Activated CD8-positive, alpha-beta T cell treated with anti-CD3 and anti-CD28 coated beads for 36 hours (primary cell): ENCODE measurements at regions not wholly inside any gene's neighbourhood (a gene's known extent, or its start where the extent isn't known, plus 50 kb on each side); places are given as distances from the start of the nearest gene placed in this dataset.

Source experiments
- ATAC-seq: fragments of 200-7000 bp; cut with Tn5 transposase; one replicate; pipeline ENCODE4 v1.10.0; 2021; ENCODE audit warnings: mild to moderate bottlenecking, moderate library complexity
- CTCF ChIA-PET: fragments of 350-600 bp; sonication (Branson Sonifier 250); formaldehyde crosslinking; loops from one replicate; lab custom pipeline; 2021; ENCODE audit warnings: antibody characterized with exemption; lab: Charles Lee
- POLR2A ChIA-PET: fragments of 350-600 bp; sonication (Branson Sonifier 250); formaldehyde crosslinking; loops from one replicate; lab custom pipeline; 2021; ENCODE audit warnings: antibody characterized with exemption; lab: Charles Lee
- DNase-seq: peaks from one replicate; pipeline ENCODE4 v3.0.0-alpha.2; 2020
- H3K27ac Mint-ChIP-seq: one replicate; pipeline ENCODE4 v1.8.0; 2021; ENCODE audit warnings: mild to moderate bottlenecking, mixed read lengths
- H3K27me3 Mint-ChIP-seq: one replicate; pipeline ENCODE4 v1.8.0; 2021; ENCODE audit warnings: mixed read lengths
- H3K36me3 Mint-ChIP-seq: one replicate; pipeline ENCODE4 v1.8.0; 2021; ENCODE audit warnings: low read depth, mixed read lengths
- H3K4me1 Mint-ChIP-seq: one replicate; pipeline ENCODE4 v1.8.0; 2021; ENCODE audit warnings: low read depth, mixed read lengths
- H3K4me3 Mint-ChIP-seq: one replicate; pipeline ENCODE4 v1.8.0; 2021; ENCODE audit warnings: mild to moderate bottlenecking, moderate library complexity, mixed read lengths
- H3K9me3 Mint-ChIP-seq: one replicate; pipeline ENCODE4 v1.8.0; 2021; ENCODE audit warnings: mixed read lengths
- CTCF ChIP-seq: fragments of 200-600 bp; IDR thresholded peaks from one replicate; pipeline ENCODE4 v1.8.0; 2022; ENCODE audit warnings: antibody characterized with exemption, mild to moderate bottlenecking
- intact Hi-C: fragments of 100-400 bp; cut with micrococcal nuclease; formaldehyde crosslinking; loops from one replicate; pipeline ENCODE4 v1.10.0; 2022

GRCh38 chr13:81138353-81138980 is 797.5 kb upstream of the SPRY2 start:
- TF ChIP-seq CTCF = no peak
- ChIA-PET CTCF (no interaction called here), POLR2A (no interaction called here)
- H3K4me3 Mint-ChIP-seq = no peak overlapping the region
- DNase-seq = no peak
- H3K9me3 Mint-ChIP-seq = peaks cover 2% of the 10 kb centered on the region
- no peaks in the 10 kb centered on the region for H3K27me3 Mint-ChIP-seq
- no peaks in the 10 kb centered on the region for H3K4me1 Mint-ChIP-seq
- H3K36me3 Mint-ChIP-seq = no peaks in the 10 kb centered on the region
- no peak for ATAC-seq
- no peak overlapping the region for H3K27ac Mint-ChIP-seq
- intact Hi-C loops = no loop called here

- DNase-seq = no peak
- H3K4me1 Mint-ChIP-seq = no peaks in the 10 kb centered on the region
- no peak overlapping the region for H3K4me3 Mint-ChIP-seq
- TF ChIP-seq CTCF = no peak
- no peaks in the 10 kb centered on the region for H3K27me3 Mint-ChIP-seq
- H3K27ac Mint-ChIP-seq = no peak overlapping the region
- intact Hi-C loops = no loop called here
- peaks cover 2% of the 10 kb centered on the region for H3K9me3 Mint-ChIP-seq
- ChIA-PET CTCF (no interaction called here), POLR2A (no interaction called here)
- no peak for ATAC-seq
- no peaks in the 10 kb centered on the region for H3K36me3 Mint-ChIP-seq
These were observed 792.1 kb upstream of the SPRY2 start for GRCh38 chr13:81133066-81133465.

GRCh38 chr13:81117416-81117815 is 776.5 kb upstream of the SPRY2 start:
- CTCF ChIA-PET = no interaction called here
- no peaks in the 10 kb centered on the region for H3K27me3 Mint-ChIP-seq
- POLR2A ChIA-PET = no interaction called here
- TF ChIP-seq CTCF = no peak
- no peak overlapping the region for H3K27ac Mint-ChIP-seq
- ATAC-seq (no peak), DNase-seq (no peak)
- peaks cover 2% of the 10 kb centered on the region for H3K9me3 Mint-ChIP-seq
- no peaks in the 10 kb centered on the region for H3K36me3 Mint-ChIP-seq
- no peak overlapping the region for H3K4me3 Mint-ChIP-seq
- no peaks in the 10 kb centered on the region for H3K4me1 Mint-ChIP-seq
- intact Hi-C loops = no loop called here

GRCh38 chr13:81116461-81117282 is 775.7 kb upstream of the SPRY2 start:
- H3K4me1 Mint-ChIP-seq = no peaks in the 10 kb centered on the region
- no peak for DNase-seq
- no peak for ATAC-seq
- CTCF ChIA-PET = no interaction called here
- intact Hi-C loops = no loop called here
- no peak for TF ChIP-seq CTCF
- no peak overlapping the region for H3K4me3 Mint-ChIP-seq
- H3K27me3 Mint-ChIP-seq = no peaks in the 10 kb centered on the region
- no peaks in the 10 kb centered on the region for H3K36me3 Mint-ChIP-seq
- POLR2A ChIA-PET = no interaction called here
- H3K9me3 Mint-ChIP-seq = peaks cover 2% of the 10 kb centered on the region
- no peak overlapping the region for H3K27ac Mint-ChIP-seq

DNA sequence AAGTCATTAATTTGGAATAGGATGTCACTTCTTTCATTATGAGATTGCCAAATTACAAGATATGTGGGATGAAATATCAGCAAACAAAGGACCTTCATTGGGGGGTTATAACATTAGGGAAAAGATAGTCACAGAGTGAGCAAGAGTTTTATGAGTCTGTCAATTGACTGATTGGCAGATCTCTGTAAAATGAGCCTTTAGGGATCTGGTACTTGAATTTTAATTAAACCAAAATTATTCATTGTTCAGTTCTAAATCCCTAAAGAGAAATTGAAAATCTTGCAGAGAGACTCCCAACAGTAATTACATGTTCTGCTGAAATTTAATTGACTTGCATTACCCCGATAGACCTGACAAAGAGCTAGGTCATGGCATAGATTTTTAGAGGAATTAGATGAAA is 768.1 kb upstream of the SPRY2 start:
- H3K4me3 Mint-ChIP-seq = no peak overlapping the region
- ChIA-PET POLR2A (no interaction called here), CTCF (no interaction called here)
- no peak for ATAC-seq
- H3K27me3 Mint-ChIP-seq = no peaks in the 10 kb centered on the region
- H3K4me1 Mint-ChIP-seq = no peaks in the 10 kb centered on the region
- intact Hi-C loops = no loop called here
- no peaks in the 10 kb centered on the region for H3K36me3 Mint-ChIP-seq
- no peak overlapping the region for H3K27ac Mint-ChIP-seq
- no peak for DNase-seq
- H3K9me3 Mint-ChIP-seq = no peaks in the 10 kb centered on the region
- no peak for TF ChIP-seq CTCF
